GM23338 (cell line): ENCODE measurements at regions not wholly inside any gene's neighbourhood (a gene's known extent, or its start where the extent isn't known, plus 50 kb on each side); places are given as distances from the start of the nearest gene placed in this dataset.

Experiments
- ATAC-seq: fragments of 200-7000 bp; cut with Tn5 transposase; 3 replicates; pipeline ENCODE4 v1.9.1; 2020
- DNase-seq: peaks from one replicate; pipeline ENCODE4 v3.0.0-alpha.2; 2015; ENCODE audit warnings: low spot score
- H2AFZ ChIP-seq: fragments of 200-600 bp; sonication (generic); 2 replicates; pipeline ENCODE4 v1.8.0; 2016; ENCODE audit warnings: antibody characterized with exemption, mild to moderate bottlenecking, moderate library complexity
- H3F3A ChIP-seq: fragments of 200-600 bp; sonication (generic); replicated peaks from 2 replicates; pipeline ENCODE4 v1.8.0; 2017; ENCODE audit warnings: antibody characterized with exemption, mixed run types, low read depth
- H3K27ac ChIP-seq: fragments of 200-600 bp; sonication (generic); 2 replicates; pipeline ENCODE4 v1.6.1; 2016; ENCODE audit warnings: low read depth
- H3K27me3 ChIP-seq: fragments of 200-600 bp; sonication (generic); 2 replicates; pipeline ENCODE4 v1.8.0; 2016; ENCODE audit warnings: mild to moderate bottlenecking, mixed run types, moderate library complexity; ENCODE audit not compliant: insufficient read depth
- H3K36me3 ChIP-seq: fragments of 200-600 bp; sonication (generic); 2 replicates; pipeline ENCODE4 v1.8.0; 2016; ENCODE audit warnings: mild to moderate bottlenecking; ENCODE audit not compliant: insufficient read depth
- H3K4me1 ChIP-seq: fragments of 200-600 bp; sonication (generic); 2 replicates; pipeline ENCODE4 v1.8.0; 2016; ENCODE audit warnings: mild to moderate bottlenecking, moderate library complexity; ENCODE audit not compliant: insufficient read depth
- H3K4me2 ChIP-seq: fragments of 200-600 bp; sonication (generic); 2 replicates; pipeline ENCODE4 v1.7.1; 2017; ENCODE audit warnings: mixed run types
- H3K4me3 ChIP-seq: fragments of 200-600 bp; sonication (generic); 2 replicates; pipeline ENCODE4 v1.6.1; 2016; ENCODE audit warnings: mixed run types
- H3K79me2 ChIP-seq: fragments of 200-600 bp; sonication (generic); replicated peaks from 2 replicates; pipeline ENCODE4 v1.8.0; 2017; ENCODE audit warnings: mild to moderate bottlenecking; ENCODE audit not compliant: insufficient read depth
- H3K9me2 ChIP-seq: fragments of 200-600 bp; sonication (generic); 2 replicates; pipeline ENCODE4 v1.8.0; 2017; ENCODE audit not compliant: insufficient read depth
- H4K20me1 ChIP-seq: fragments of 200-600 bp; sonication (generic); replicated peaks from 2 replicates; pipeline ENCODE4 v1.8.0; 2017; ENCODE audit warnings: mild to moderate bottlenecking; ENCODE audit not compliant: insufficient read depth
- H3K27ac Mint-ChIP-seq: 2 replicates; pipeline ENCODE4 v1.8.0; 2020; ENCODE audit warnings: inconsistent platforms, mild to moderate bottlenecking, moderate library complexity, mixed read lengths
- H3K27me3 Mint-ChIP-seq: 3 replicates; pipeline ENCODE4 v1.8.0; 2022; ENCODE audit warnings: low read depth, mild to moderate bottlenecking, moderate library complexity, mixed read lengths, inconsistent platforms; ENCODE audit not compliant: insufficient read depth, poor library complexity
- H3K36me3 Mint-ChIP-seq: 3 replicates; pipeline ENCODE4 v1.8.0; 2021; ENCODE audit warnings: low read depth, mild to moderate bottlenecking, inconsistent platforms, moderate library complexity, mixed read lengths
- H3K4me1 Mint-ChIP-seq: 3 replicates; pipeline ENCODE4 v1.8.0; 2020; ENCODE audit warnings: mild to moderate bottlenecking, inconsistent platforms, mixed read lengths
- H3K4me3 Mint-ChIP-seq: 3 replicates; pipeline ENCODE4 v1.8.0; 2021; ENCODE audit warnings: moderate library complexity, mild to moderate bottlenecking, inconsistent platforms, mixed read lengths
- H3K9me3 Mint-ChIP-seq: 3 replicates; pipeline ENCODE4 v1.8.0; 2020; ENCODE audit warnings: moderate library complexity, mild to moderate bottlenecking, inconsistent platforms, mixed read lengths
- CREB1 ChIP-seq: fragments of 250-450 bp; sonication (Bioruptor Pico); IDR thresholded peaks from 2 replicates; pipeline ENCODE4 v1.5.0; 2020; ENCODE audit warnings: low read depth, mild to moderate bottlenecking, moderate library complexity
- EZH2 ChIP-seq: fragments of 200-600 bp; sonication (generic); IDR thresholded peaks from one replicate; pipeline ENCODE4 v1.8.0; 2017; ENCODE audit warnings: antibody characterized with exemption, mild to moderate bottlenecking, low read depth; ENCODE audit not compliant: unreplicated experiment
- EZH2phosphoT487 ChIP-seq: fragments of 200-600 bp; sonication (generic); IDR thresholded peaks from one replicate; pipeline ENCODE4 v1.8.1; 2018; ENCODE audit warnings: antibody characterized with exemption; ENCODE audit not compliant: unreplicated experiment
- JUNB ChIP-seq: IDR thresholded peaks from one replicate; pipeline ENCODE4 v1.6.1; 2016; ENCODE audit warnings: antibody characterized with exemption; ENCODE audit not compliant: unreplicated experiment
- NANOG ChIP-seq: IDR thresholded peaks from 2 replicates; pipeline ENCODE4 v1.6.1; 2016; ENCODE audit warnings: antibody characterized with exemption, borderline replicate concordance
- POLR2AphosphoS5 ChIP-seq: IDR thresholded peaks from 2 replicates; pipeline ENCODE4 v1.6.1; 2016; ENCODE audit warnings: antibody characterized with exemption, low read depth
- STAT1 ChIP-seq: IDR thresholded peaks from one replicate; pipeline ENCODE4 v1.6.1; 2016; ENCODE audit warnings: antibody characterized with exemption; ENCODE audit not compliant: unreplicated experiment
- ZNF114 ChIP-seq: fragments of 250-450 bp; sonication (Bioruptor Pico); IDR thresholded peaks from 2 replicates; pipeline ENCODE4 v1.5.0; 2020; ENCODE audit warnings: mild to moderate bottlenecking, moderate library complexity
- ZNF331 ChIP-seq: fragments of 250-450 bp; sonication (Bioruptor Pico); IDR thresholded peaks from 2 replicates; pipeline ENCODE4 v1.5.0; 2020; ENCODE audit warnings: low read depth, mild to moderate bottlenecking, moderate library complexity
- TF ChIP-seq, protein P1 (sequence below): fragments of 250-450 bp; sonication (Bioruptor Pico); IDR thresholded peaks from 2 replicates; pipeline ENCODE4 v1.5.0; 2020; ENCODE audit warnings: mild to moderate bottlenecking, moderate library complexity
- TF ChIP-seq, protein P2 (sequence below): IDR thresholded peaks from one replicate; pipeline ENCODE4 v1.6.1; 2018; ENCODE audit warnings: antibody characterized with exemption; ENCODE audit not compliant: unreplicated experiment
- TF ChIP-seq, protein P3 (sequence below), 2 experiments: fragments of 200-600 bp in 1 of 2; sonication (generic) in 1 of 2; conservative IDR thresholded peaks; 2 replicates each; pipeline versions ENCODE4 v1.5.1 to v1.6.1; 2016 to 2017; ENCODE audit warnings: antibody characterized with exemption in 2 of 2, low read depth in 2 of 2, mild to moderate bottlenecking in 2 of 2, moderate library complexity in 1 of 2

DNA sequence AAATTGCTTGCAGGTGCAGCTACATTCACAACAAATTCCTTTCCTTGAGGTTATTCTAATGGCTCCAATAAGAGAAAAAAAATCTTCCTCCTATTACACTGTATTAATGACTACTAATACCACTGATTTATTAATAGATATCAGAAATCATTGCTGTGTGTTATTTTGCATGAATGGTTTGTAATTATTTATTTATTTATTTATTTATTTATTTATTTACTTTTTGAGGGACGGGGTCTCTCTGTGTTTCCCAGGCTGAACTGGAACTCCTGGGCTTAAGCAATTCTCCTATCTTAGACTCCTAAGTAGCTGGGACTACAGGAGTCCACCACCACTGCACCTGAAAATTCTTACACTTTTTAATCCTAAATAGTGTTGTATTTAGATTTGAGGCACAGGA, 390.4 kb downstream of the SI start:
- Histone ChIP-seq H3K27ac (no peak overlapping the region), H3K9me2 (no peaks in the 10 kb centered on the region), H3K4me3 (no peak overlapping the region), H2AFZ (no peak overlapping the region), H3K4me1 (no peaks in the 10 kb centered on the region), H3K36me3 (no peaks in the 10 kb centered on the region), H4K20me1 (no peaks in the 10 kb centered on the region), H3K4me2 (no peak overlapping the region), H3F3A (no peaks in the 10 kb centered on the region), H3K27me3 (no peaks in the 10 kb centered on the region), H3K79me2 (no peaks in the 10 kb centered on the region)
- Mint-ChIP-seq H3K9me3 (no peaks in the 10 kb centered on the region), H3K27me3 (no peaks in the 10 kb centered on the region), H3K4me3 (no peak overlapping the region), H3K4me1 (no peaks in the 10 kb centered on the region), H3K36me3 (no peaks in the 10 kb centered on the region), H3K27ac (no peak overlapping the region)
- DNase-seq (no peak), ATAC-seq (no peak)
- TF ChIP-seq EZH2 (no peak), EZH2phosphoT487 (no peak), NANOG (no peak), JUNB (no peak), ZNF114 (no peak), POLR2AphosphoS5 (no peak), ZNF331 (no peak), STAT1 (no peak), CREB1 (CRISPR knock-in tag) (no peak)
- TF ChIP-seq, protein P1, sequence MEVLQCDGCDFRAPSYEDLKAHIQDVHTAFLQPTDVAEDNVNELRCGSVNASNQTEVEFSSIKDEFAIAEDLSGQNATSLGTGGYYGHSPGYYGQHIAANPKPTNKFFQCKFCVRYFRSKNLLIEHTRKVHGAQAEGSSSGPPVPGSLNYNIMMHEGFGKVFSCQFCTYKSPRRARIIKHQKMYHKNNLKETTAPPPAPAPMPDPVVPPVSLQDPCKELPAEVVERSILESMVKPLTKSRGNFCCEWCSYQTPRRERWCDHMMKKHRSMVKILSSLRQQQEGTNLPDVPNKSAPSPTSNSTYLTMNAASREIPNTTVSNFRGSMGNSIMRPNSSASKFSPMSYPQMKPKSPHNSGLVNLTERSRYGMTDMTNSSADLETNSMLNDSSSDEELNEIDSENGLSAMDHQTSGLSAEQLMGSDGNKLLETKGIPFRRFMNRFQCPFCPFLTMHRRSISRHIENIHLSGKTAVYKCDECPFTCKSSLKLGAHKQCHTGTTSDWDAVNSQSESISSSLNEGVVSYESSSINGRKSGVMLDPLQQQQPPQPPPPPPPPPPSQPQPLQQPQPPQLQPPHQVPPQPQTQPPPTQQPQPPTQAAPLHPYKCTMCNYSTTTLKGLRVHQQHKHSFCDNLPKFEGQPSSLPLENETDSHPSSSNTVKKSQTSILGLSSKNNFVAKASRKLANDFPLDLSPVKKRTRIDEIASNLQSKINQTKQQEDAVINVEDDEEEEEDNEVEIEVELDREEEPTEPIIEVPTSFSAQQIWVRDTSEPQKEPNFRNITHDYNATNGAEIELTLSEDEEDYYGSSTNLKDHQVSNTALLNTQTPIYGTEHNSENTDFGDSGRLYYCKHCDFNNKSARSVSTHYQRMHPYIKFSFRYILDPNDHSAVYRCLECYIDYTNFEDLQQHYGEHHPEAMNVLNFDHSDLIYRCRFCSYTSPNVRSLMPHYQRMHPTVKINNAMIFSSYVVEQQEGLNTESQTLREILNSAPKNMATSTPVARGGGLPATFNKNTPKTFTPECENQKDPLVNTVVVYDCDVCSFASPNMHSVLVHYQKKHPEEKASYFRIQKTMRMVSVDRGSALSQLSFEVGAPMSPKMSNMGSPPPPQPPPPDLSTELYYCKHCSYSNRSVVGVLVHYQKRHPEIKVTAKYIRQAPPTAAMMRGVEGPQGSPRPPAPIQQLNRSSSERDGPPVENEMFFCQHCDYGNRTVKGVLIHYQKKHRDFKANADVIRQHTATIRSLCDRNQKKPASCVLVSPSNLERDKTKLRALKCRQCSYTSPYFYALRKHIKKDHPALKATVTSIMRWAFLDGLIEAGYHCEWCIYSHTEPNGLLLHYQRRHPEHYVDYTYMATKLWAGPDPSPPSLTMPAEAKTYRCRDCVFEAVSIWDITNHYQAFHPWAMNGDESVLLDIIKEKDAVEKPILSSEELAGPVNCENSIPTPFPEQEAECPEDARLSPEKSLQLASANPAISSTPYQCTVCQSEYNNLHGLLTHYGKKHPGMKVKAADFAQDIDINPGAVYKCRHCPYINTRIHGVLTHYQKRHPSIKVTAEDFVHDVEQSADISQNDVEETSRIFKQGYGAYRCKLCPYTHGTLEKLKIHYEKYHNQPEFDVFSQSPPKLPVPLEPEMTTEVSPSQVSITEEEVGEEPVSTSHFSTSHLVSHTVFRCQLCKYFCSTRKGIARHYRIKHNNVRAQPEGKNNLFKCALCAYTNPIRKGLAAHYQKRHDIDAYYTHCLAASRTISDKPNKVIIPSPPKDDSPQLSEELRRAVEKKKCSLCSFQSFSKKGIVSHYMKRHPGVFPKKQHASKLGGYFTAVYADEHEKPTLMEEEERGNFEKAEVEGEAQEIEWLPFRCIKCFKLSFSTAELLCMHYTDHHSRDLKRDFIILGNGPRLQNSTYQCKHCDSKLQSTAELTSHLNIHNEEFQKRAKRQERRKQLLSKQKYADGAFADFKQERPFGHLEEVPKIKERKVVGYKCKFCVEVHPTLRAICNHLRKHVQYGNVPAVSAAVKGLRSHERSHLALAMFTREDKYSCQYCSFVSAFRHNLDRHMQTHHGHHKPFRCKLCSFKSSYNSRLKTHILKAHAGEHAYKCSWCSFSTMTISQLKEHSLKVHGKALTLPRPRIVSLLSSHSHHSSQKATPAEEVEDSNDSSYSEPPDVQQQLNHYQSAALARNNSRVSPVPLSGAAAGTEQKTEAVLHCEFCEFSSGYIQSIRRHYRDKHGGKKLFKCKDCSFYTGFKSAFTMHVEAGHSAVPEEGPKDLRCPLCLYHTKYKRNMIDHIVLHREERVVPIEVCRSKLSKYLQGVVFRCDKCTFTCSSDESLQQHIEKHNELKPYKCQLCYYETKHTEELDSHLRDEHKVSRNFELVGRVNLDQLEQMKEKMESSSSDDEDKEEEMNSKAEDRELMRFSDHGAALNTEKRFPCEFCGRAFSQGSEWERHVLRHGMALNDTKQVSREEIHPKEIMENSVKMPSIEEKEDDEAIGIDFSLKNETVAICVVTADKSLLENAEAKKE, result no peak
- TF ChIP-seq, protein P2, sequence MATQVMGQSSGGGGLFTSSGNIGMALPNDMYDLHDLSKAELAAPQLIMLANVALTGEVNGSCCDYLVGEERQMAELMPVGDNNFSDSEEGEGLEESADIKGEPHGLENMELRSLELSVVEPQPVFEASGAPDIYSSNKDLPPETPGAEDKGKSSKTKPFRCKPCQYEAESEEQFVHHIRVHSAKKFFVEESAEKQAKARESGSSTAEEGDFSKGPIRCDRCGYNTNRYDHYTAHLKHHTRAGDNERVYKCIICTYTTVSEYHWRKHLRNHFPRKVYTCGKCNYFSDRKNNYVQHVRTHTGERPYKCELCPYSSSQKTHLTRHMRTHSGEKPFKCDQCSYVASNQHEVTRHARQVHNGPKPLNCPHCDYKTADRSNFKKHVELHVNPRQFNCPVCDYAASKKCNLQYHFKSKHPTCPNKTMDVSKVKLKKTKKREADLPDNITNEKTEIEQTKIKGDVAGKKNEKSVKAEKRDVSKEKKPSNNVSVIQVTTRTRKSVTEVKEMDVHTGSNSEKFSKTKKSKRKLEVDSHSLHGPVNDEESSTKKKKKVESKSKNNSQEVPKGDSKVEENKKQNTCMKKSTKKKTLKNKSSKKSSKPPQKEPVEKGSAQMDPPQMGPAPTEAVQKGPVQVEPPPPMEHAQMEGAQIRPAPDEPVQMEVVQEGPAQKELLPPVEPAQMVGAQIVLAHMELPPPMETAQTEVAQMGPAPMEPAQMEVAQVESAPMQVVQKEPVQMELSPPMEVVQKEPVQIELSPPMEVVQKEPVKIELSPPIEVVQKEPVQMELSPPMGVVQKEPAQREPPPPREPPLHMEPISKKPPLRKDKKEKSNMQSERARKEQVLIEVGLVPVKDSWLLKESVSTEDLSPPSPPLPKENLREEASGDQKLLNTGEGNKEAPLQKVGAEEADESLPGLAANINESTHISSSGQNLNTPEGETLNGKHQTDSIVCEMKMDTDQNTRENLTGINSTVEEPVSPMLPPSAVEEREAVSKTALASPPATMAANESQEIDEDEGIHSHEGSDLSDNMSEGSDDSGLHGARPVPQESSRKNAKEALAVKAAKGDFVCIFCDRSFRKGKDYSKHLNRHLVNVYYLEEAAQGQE, result no peak
- TF ChIP-seq, protein P3, sequence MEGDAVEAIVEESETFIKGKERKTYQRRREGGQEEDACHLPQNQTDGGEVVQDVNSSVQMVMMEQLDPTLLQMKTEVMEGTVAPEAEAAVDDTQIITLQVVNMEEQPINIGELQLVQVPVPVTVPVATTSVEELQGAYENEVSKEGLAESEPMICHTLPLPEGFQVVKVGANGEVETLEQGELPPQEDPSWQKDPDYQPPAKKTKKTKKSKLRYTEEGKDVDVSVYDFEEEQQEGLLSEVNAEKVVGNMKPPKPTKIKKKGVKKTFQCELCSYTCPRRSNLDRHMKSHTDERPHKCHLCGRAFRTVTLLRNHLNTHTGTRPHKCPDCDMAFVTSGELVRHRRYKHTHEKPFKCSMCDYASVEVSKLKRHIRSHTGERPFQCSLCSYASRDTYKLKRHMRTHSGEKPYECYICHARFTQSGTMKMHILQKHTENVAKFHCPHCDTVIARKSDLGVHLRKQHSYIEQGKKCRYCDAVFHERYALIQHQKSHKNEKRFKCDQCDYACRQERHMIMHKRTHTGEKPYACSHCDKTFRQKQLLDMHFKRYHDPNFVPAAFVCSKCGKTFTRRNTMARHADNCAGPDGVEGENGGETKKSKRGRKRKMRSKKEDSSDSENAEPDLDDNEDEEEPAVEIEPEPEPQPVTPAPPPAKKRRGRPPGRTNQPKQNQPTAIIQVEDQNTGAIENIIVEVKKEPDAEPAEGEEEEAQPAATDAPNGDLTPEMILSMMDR (conservative IDR thresholded peaks at IDR 0.05; ENCODE audit: low read depth in 2 of 2), result no peak
